OCI-LY3 (cell line): ENCODE measurements at regions not wholly inside any gene's neighbourhood (a gene's known extent, or its start where the extent isn't known, plus 50 kb on each side); places are given as distances from the start of the nearest gene placed in this dataset.
"Not testable (repeated sequence)": the region's sequence is repeated elsewhere in the genome, so short reads cannot be mapped to it uniquely, and the experiment has no call there.

Experiments used
- H2AFZ ChIP-seq: fragments of 200-600, 300-600 bp; shearing (Covaris generic); 2 replicates; pipeline ENCODE4 v1.6.0; 2014; ENCODE audit warnings: antibody characterized with exemption, low read depth, low read length
- H3K27ac ChIP-seq: fragments of 200-600, 300-600 bp; sonication (generic); 2 replicates; pipeline ENCODE4 v1.5.1; 2014; ENCODE audit warnings: mild to moderate bottlenecking, low read length, moderate library complexity, mixed read lengths
- H3K27me3 ChIP-seq: fragments of 200-600, 300-600 bp; sonication (generic); 2 replicates; pipeline ENCODE4 v1.6.1; 2014; ENCODE audit warnings: low read depth, low read length, mixed read lengths
- H3K36me3 ChIP-seq: fragments of 200-600, 300-600 bp; sonication (generic); replicated peaks from 2 replicates; pipeline ENCODE3; 2014; ENCODE audit warnings: low read depth, low read length, mixed read lengths
- H3K4me1 ChIP-seq: fragments of 300-600, 200-600 bp; sonication (generic); 2 replicates; pipeline ENCODE4 v1.6.1; 2014; ENCODE audit warnings: low read length, mixed read lengths
- H3K4me2 ChIP-seq: fragments of 200-600, 300-600 bp; sonication (generic); 2 replicates; pipeline ENCODE4 v1.6.1; 2014; ENCODE audit warnings: low read length, mixed read lengths
- H3K4me3 ChIP-seq: fragments of 300-600, 200-600 bp; sonication (generic); 2 replicates; pipeline ENCODE4 v1.5.1; 2014; ENCODE audit warnings: antibody characterized with exemption, mild to moderate bottlenecking, low read length, moderate library complexity
- H3K79me2 ChIP-seq: fragments of 300-600, 200-600 bp; shearing (Covaris generic); 2 replicates; pipeline ENCODE4 v1.6.1; 2014; ENCODE audit warnings: mild to moderate bottlenecking, low read length, mixed read lengths
- H3K9ac ChIP-seq: fragments of 300-600, 200-600 bp; shearing (Covaris generic); 2 replicates; pipeline ENCODE4 v1.6.0; 2014; ENCODE audit warnings: mild to moderate bottlenecking, low read length, moderate library complexity
- H3K9me3 ChIP-seq: fragments of 200-600, 300-600 bp; shearing (Covaris generic); 2 replicates; pipeline ENCODE4 v1.6.1; 2014; ENCODE audit warnings: low read length, mixed read lengths; ENCODE audit not compliant: insufficient read depth
- H4K20me1 ChIP-seq: fragments of 200-600, 300-600 bp; sonication (generic); 2 replicates; pipeline ENCODE4 v1.6.1; 2016; ENCODE audit warnings: low read length, mixed read lengths; ENCODE audit not compliant: insufficient read depth
- CTCF ChIP-seq: fragments of 200-600, 300-600 bp; sonication (generic); IDR thresholded peaks from 2 replicates; pipeline ENCODE4 v1.5.1; 2014; ENCODE audit warnings: antibody characterized with exemption, low read length, low read depth
- EZH2phosphoT487 ChIP-seq: fragments of 200-600 bp; shearing (Covaris generic); IDR thresholded peaks from 2 replicates; pipeline ENCODE4 v1.6.1; 2018; ENCODE audit warnings: antibody characterized with exemption, mixed run types, low read depth

DNA sequence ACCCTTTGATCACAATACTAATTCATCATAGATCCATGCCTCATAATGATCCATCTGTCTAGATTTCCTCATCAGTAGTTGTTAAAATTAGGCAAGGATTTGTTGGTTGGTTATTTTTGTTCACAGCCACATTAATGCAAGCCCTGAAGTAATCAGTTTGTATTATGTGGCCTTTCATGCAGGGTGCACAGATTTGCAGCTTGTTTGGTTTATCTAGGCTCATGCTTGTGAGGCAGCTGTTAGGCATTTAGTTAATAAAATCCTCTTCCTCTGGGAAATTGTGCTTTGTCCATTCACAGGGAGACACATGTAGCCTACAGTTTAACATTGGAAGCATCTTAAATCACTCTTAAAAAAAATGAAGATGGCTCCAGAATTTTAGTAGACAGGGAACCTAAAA lies 162.8 kb upstream of the ZNF385D start:
- H3K4me2 ChIP-seq: no peak overlapping the region
- no peaks in the 10 kb centered on the region for H3K36me3 ChIP-seq
- H2AFZ ChIP-seq: no peak overlapping the region
- H3K79me2 ChIP-seq: no peaks in the 10 kb centered on the region
- H3K4me3 ChIP-seq: no peak overlapping the region
- no peak overlapping the region for H3K9ac ChIP-seq
- H3K9me3 ChIP-seq: no peaks in the 10 kb centered on the region
- H4K20me1 ChIP-seq: no peaks in the 10 kb centered on the region
- peaks cover 19% of the 10 kb centered on the region for H3K4me1 ChIP-seq
- TF ChIP-seq EZH2phosphoT487 (no peak), CTCF (no peak)
- H3K27ac ChIP-seq: no peak overlapping the region
- no peaks in the 10 kb centered on the region for H3K27me3 ChIP-seq

GRCh38 chr3:21914451-21914850 lies 163.4 kb upstream of the ZNF385D start:
- no peak overlapping the region for H3K4me3 ChIP-seq
- no peaks in the 10 kb centered on the region for H4K20me1 ChIP-seq
- H3K27me3 ChIP-seq: no peaks in the 10 kb centered on the region
- no peak for TF ChIP-seq EZH2phosphoT487
- TF ChIP-seq CTCF: no peak
- H2AFZ ChIP-seq: no peak overlapping the region
- no peaks in the 10 kb centered on the region for H3K9me3 ChIP-seq
- no peak overlapping the region for H3K27ac ChIP-seq
- H3K9ac ChIP-seq: no peak overlapping the region
- H3K4me2 ChIP-seq: peak overlapping the region; percentile 5; the same call in 1 of the 2 replicates
- no peaks in the 10 kb centered on the region for H3K79me2 ChIP-seq
- peaks cover 24% of the 10 kb centered on the region for H3K4me1 ChIP-seq
- H3K36me3 ChIP-seq: no peaks in the 10 kb centered on the region

DNA sequence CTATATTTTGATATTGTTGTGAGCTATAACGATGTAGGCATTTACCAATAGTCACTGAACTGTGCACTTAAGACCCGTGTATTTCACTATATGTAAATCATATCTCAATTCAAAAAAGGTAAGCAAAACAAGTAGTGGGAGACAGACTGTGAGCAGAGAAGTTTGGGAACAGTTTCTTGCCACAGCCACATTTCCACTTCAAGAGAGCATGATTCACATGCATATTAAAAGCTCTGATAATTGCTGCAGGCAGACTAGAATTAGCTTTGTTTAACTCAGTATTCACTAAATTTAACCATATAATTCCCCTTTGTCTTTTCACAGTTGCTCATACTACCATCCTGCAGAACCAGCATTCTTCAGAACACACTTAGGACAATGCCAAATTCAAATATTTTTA lies 168.4 kb upstream of the ZNF385D start:
- H3K9ac ChIP-seq: no peak overlapping the region
- no peak overlapping the region for H2AFZ ChIP-seq
- H3K27ac ChIP-seq: no peak overlapping the region
- H4K20me1 ChIP-seq: no peaks in the 10 kb centered on the region
- H3K36me3 ChIP-seq: no peaks in the 10 kb centered on the region
- H3K4me1 ChIP-seq: peaks cover 23% of the 10 kb centered on the region
- H3K27me3 ChIP-seq: no peaks in the 10 kb centered on the region
- H3K79me2 ChIP-seq: no peaks in the 10 kb centered on the region
- no peak overlapping the region for H3K4me3 ChIP-seq
- TF ChIP-seq EZH2phosphoT487: no peak
- no peak for TF ChIP-seq CTCF
- H3K4me2 ChIP-seq: no peak overlapping the region
- H3K9me3 ChIP-seq: no peaks in the 10 kb centered on the region

DNA sequence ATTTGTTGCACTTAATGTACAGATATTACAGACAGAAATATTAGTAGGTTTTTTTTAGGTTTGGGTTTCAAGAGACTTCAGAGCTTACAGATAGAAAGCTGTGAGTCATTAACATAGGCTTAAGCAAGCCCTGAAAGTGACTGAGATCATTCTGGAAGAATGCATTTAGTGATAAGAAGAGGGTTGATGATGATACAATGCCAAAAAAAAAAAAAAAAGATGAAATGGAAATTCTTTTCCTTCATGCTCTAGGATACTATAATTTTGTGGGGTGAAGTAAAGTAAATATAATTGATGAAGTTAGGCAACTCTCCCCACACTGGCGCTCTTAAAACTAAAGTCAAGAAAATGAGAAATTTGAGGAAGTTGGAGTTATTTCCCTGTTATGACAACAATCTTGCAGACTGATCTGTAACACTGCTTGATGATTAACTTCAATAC lies 169.4 kb upstream of the ZNF385D start:
- Histone ChIP-seq H3K79me2 (no peaks in the 10 kb centered on the region), H3K4me2 (no peak overlapping the region), H4K20me1 (no peaks in the 10 kb centered on the region), H3K36me3 (no peaks in the 10 kb centered on the region), H3K4me3 (no peak overlapping the region), H3K27ac (no peak overlapping the region), H3K4me1 (peaks cover 17% of the 10 kb centered on the region), H2AFZ (no peak overlapping the region), H3K27me3 (no peaks in the 10 kb centered on the region), H3K9ac (no peak overlapping the region), H3K9me3 (no peaks in the 10 kb centered on the region)
- no peak for TF ChIP-seq CTCF
- TF ChIP-seq EZH2phosphoT487: no peak

DNA sequence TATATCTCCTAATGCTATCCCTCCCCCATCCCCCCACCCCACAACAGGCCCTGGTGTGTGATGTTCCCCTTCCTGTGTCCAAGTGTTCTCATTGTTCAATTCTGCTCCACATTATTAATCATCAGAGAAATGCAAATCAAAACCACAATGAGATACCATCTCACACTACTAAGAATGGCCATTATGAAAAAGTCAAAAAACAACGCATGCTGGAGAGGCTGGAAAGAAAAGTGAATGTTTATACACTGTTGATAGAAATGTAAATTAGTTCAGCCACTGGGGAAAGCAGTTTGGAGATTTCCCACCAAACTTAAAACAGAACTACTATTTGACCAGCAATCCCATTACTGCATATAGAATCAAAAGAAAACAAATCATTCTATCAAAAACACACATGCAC lies 172.1 kb upstream of the ZNF385D start:
- not testable (repeated sequence) for H3K27ac ChIP-seq, H3K9me3 ChIP-seq, H4K20me1 ChIP-seq, H3K4me3 ChIP-seq, H3K36me3 ChIP-seq, H3K27me3 ChIP-seq, H3K9ac ChIP-seq, H3K79me2 ChIP-seq, H2AFZ ChIP-seq, H3K4me2 ChIP-seq
- H3K4me1 ChIP-seq: peaks cover 11% of the 10 kb centered on the region
